COLO668 (cell line): ENCODE measurements at regions not wholly inside any gene's neighbourhood (a gene's known extent, or its start where the extent isn't known, plus 50 kb on each side); places are given as distances from the start of the nearest gene placed in this dataset.
"Not testable (repeated sequence)": the region's sequence is repeated elsewhere in the genome, so short reads cannot be mapped to it uniquely, and the experiment has no call there.

Experiments
- DNase-seq: peaks from one replicate; lab custom pipeline; 2025; ENCODE audit not compliant: unreplicated experiment; lab: John Stamatoyannopoulos, UW

- no peak for DNase-seq
These were observed 150.6 kb downstream of the FHIP1A start for GRCh38 chr4:151559595-151559994.

DNA sequence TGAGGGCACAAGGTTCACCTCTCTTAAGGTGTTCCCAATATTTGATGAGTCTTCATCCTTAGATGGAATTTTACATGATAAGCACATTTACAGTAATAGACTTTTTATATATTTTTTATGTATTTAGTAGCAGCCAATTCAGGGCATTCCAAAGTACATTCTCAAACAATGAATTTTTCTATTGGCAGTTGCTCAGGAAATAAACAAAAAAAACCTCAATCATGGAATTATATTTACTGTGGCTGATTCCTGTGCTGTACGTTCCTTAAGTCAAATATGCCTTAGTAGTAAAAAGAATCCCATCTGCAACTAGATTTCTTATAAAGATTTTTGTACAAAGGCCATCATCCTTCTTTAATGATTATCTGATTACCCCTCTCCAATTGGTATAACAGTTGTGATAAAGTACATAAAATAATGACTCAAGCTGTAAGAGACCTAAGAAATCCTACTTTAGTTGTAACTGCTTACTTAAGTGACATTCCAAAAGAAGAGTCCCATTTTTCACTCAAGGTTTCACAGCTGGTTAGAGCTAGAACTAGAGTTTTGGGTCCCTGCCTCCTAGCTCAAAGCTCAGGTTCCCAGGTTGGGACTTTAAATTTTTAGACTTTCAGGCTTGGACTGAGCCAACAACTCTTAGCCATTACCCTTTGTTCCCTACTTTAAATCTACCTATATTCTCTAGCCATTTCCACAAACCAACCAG is 152.7 kb downstream of the FHIP1A start:
- DNase-seq: no peak

DNA sequence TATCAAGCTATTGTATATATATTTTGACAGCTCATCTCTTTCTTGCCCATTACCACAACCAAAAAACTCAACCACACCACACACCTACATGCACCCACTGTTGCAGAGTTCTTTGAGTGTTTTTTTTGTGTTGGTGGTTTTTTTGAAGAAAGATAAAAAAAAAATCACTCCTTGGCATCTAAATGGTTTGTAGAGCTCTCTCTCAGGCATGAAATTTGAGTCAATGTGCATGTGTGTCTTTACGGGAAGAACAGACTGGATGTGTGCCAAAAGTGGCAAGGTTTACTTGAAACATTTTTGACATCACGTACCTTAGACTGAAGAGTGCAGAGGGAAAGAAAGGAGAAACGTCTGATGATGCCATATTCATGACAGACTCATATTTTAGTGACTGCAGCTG is 154.2 kb downstream of the FHIP1A start:
- no peak for DNase-seq

DNA sequence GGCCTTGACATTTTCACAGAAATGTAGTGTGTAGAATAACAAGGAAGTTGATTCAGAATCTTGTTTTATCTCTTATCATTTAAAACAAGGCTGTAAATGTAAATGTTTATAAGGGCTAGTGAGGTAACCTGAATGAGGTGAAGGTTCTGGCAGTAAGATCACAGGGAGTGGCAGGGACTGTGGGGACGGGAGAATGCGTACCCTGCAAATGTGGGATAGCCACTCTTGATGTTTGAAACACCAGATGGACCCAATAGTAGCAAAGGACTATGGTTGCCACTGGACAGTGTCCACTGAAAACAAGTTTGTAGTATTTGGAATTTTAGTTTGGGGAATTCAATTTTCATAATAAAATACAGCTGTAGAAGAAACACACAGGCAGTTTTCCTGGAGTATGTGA is 155.3 kb downstream of the FHIP1A start:
- DNase-seq: no peak

GRCh38 chr4:151565583-151565982 is 156.6 kb downstream of the FHIP1A start:
- no peak for DNase-seq

DNA sequence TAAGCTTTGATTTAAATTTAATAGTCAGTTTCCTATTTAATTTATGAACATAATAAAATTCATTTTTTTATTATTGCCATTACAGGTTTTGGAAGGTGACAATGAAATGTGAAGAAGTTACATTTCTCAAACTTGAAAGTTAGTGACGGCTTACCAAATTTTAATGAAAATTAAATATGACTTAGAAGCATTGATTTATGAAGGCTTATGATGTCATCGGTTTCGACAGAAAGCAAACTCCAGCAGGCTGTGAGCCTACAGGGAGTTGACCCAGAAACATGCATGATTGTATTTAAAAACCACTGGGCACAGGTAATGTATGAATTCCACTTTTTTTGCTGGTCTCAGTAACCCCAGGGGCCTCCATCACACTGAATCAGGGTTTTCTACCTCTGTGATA is 157.1 kb downstream of the FHIP1A start:
- no peak for DNase-seq

DNA sequence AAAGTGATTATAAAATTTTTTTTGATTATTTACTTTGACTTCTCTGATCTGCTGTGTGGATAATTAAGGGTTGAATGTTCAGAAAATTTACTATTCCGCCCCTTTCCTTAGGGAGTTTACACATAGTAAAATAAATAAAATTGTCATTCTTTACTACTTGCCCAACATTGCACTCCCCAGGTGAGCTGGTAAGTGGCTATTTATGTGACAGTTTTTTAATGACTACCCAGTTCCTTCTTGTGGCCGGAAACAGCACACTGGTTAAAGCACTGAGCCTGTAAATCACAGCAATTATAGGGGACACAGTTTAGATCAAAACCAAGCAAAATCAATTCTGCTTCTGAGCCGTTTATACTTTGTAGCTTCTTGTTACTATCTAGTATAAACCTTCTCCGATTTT is 158.1 kb downstream of the FHIP1A start:
- no peak for DNase-seq

- no peak for DNase-seq
These were observed 160.0 kb downstream of the FHIP1A start for GRCh38 chr4:151568966-151569365.

DNA sequence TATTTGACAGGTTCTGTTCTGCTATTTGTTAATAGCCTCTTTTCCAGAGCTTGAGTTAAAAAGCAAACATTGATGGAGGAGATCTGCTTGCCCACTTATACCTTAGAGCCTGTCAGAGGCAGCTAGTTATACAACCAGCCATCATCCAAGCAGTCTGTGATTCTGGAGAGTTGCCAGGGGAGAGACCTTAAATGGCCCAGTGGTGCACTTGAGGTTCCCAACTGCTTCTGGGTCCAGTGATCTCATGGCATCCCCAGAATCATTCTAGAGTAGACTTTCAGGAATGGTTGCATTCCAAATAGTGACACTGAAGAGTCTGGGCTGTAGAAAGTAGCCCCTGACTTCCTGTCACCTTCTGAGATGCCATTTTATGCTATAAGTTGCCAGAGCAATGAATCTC is 160.7 kb downstream of the FHIP1A start:
- no peak for DNase-seq

GRCh38 chr4:151573474-151573873 is 164.5 kb downstream of the FHIP1A start:
- DNase-seq: no peak

DNA sequence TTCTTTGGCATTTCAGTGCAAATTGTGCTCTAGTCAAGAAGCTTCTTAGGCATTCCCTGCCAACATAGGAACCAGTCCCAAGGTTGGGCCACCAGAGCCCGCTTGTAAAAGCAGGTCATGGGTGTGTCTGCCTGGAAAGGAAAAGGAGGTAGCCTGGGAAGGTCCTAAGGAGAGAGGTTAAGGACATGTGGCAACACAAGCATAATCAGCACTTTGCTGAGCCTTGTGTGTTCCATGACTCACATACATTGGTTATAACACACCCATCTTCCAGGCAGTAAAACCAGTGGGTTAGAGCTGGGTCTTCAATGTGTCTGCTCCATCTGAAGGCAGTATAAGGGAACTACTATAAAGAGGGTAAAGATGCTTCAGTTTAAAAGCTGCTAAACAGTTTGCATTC is 165.0 kb downstream of the FHIP1A start:
- no peak for DNase-seq

- DNase-seq: no peak
These were observed 166.0 kb downstream of the FHIP1A start for GRCh38 chr4:151574968-151575367.

GRCh38 chr4:151575646-151576045 is 166.7 kb downstream of the FHIP1A start:
- DNase-seq: no peak

- DNase-seq: no peak
These were observed 167.7 kb downstream of the FHIP1A start for GRCh38 chr4:151576627-151577026.

GRCh38 chr4:151581570-151581969 is 172.6 kb downstream of the FHIP1A start:
- no peak for DNase-seq

DNA sequence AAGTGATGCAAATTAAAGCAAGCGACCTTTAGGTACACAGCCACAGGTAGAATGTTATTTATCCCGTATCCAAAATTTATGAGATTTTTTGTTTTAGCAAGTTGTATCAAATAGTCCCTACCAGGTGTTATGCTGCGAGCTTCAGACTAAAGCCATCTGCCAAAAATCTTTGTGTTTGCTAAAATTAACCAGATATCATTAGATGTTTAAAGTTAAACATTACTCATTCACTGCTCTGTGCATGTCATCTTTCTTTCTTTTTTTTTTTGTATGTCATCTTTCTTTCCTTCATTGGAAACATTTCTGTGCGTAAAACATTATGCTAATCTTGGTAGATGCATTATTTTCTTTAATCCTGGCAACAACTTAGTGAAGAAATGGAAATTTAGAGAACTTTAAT is 173.1 kb downstream of the FHIP1A start:
- no peak for DNase-seq

DNA sequence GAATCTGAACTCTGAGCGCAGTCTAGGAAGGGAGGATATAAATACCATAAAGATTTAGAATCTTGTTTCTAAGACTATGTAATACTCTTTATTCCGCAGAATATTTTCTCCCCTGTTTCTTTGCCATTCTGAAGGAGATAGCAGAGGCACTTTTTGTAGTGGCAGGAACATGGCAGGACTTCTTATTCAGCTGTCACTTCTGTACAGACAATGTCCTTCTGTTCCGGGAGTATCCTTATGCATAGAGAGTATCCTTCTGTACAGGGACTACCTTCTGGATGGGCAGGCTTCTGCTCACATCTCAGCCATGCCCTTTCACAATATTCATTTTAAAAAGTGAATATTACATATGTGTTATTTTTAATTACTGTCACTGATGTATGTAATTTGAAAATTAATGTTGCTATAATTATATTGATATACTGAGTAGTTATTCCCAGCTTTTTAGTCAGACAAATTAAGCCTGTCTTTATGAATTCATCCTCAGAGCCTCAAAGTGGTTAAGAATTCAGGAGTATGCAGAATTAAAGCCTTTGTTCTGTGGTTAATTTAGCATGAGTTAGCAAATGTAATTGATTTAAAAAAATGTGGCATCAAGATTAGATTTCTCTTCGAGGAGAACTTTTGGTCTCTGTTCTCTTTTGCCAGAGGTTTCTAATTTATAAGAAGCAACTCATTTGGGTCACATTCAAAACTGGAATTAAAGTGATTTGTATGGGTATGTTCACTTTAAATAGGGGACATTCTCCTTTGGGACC is 174.4 kb downstream of the FHIP1A start:
- no peak for DNase-seq

DNA sequence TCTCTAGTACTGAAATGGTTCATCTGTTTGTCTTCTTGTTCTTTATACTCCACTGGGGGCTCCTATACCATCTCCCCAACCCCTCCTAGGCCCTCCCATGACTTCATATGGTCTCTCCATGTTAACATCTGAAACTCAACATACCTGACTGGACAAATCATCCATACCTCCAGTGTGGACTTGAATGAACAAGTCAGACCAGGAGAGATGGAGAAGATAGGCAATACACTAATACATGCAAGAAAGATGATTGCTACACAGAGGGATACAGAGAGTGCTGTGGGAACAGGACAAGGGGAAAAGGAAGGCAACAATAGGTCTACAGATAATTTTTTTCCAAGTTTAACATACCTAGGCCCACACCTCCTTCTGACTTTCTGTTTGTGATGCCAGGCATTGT is 175.1 kb downstream of the FHIP1A start:
- DNase-seq: no peak

DNA sequence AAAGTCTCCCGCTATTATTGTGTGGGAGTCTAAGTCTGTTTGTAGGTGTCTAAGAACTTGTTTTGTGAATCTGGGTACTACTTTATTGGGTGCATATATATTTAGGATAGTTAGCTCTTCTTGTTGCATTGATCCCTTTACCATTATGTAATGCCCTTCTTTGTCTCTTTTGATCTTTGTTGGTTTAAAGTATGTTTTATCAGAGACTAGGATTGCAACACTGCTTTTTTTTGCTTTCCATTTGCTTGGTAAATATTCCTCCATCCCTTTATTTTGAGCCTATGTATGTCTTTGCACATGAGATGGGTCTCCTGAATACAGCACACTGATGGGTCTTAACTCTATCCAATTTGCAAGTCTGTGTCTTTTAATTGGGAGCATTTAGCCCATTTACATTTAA is 165.2 kb downstream of the GATB start:
- not testable (repeated sequence) for DNase-seq

GRCh38 chr4:151597691-151598090 is 163.1 kb downstream of the GATB start:
- not testable (repeated sequence) for DNase-seq

DNA sequence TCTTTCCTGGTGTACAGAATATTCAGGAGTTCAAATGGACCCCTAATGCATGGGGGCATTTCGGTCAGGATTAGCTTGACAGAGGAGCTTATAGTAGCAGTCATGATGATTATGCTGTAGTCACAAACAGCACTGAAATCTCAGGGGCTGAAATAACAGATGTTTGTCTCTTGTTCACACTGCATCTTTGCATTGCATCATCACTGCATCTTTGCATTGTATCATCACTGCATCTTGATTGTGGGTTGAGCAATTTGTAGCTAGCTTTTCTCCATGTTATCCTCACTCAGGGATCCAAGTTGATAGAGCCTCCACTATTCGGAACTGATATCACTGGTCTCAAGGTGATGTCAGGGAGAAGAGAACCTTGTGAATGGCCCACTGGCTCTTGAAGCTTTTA is 160.9 kb downstream of the GATB start:
- DNase-seq: no peak

DNA sequence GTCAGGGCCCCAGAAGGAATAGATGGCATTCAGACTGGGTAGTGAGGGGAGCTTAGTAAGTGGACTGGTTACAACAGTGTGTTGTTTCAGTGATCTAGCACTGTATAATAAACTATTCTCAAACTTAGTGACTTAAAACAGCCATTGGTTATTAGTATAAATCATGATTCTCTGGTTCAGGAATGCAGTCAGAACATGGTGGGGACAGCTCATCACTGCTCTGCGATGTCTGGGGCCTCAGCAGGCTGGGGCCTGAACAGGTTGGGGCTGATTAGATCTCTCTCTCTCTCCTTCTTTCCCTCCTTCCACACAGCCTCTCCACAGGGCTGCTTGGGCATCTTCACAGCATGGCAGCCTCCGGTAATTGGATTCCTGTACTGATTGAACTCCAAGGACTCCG is 160.4 kb downstream of the GATB start:
- DNase-seq: no peak

DNA sequence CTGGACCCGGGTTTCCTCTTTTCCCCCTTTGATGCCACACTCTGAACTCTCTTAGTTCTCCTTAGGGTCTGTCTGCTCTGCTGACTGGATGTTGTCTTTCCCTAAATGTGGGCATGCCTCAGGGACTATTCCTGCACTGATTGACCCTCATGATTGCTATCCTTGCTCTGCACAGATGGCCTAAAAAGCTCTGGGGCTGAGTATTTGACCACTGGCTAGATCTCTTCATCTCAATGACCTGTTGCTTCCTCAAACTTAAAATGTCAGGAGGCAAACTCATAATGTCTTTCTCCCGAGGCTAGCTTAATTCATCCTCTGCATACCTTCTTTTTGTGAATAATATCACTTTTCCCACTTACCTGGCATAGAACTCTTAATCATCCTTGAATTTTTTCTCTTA is 157.4 kb downstream of the GATB start:
- DNase-seq: no peak
